GM12878 (cell line): ENCODE measurements at regions not wholly inside any gene's neighbourhood (a gene's known extent, or its start where the extent isn't known, plus 50 kb on each side); places are given as distances from the start of the nearest gene placed in this dataset.

Source experiments
- CTCF ChIP-seq, 3 experiments: IDR thresholded peaks in 2 of 3; conservative IDR thresholded peaks in 1 of 3; 2 replicates each; pipeline ENCODE4 v1.5.1; 2011; ENCODE audit warnings: low read depth in 3 of 3, low read length in 3 of 3, mild to moderate bottlenecking in 3 of 3, control low read depth in 2 of 3, moderate library complexity in 2 of 3, inconsistent platforms in 1 of 3, mixed read lengths in 1 of 3; ENCODE audit not compliant: control insufficient read depth in 2 of 3, insufficient read depth in 1 of 3; ENCODE audit errors: extremely low read depth in 1 of 3
- EZH2 ChIP-seq: IDR thresholded peaks from 2 replicates; pipeline ENCODE4 v1.6.1; 2012; ENCODE audit warnings: low read depth, mild to moderate bottlenecking, control low read depth, inconsistent platforms, low read length, borderline replicate concordance; ENCODE audit not compliant: control insufficient read depth
- FOXK2 ChIP-seq: fragments of 450-650 bp; IDR thresholded peaks from 2 replicates; pipeline ENCODE4 v1.6.1; 2017; ENCODE audit warnings: mild to moderate bottlenecking, moderate library complexity
- KDM1A ChIP-seq: fragments of 200-600 bp; sonication (generic); IDR thresholded peaks from 2 replicates; pipeline ENCODE4 v1.6.1; 2016; ENCODE audit warnings: borderline replicate concordance
- PAX8 ChIP-seq: fragments of 450-650 bp; IDR thresholded peaks from 2 replicates; pipeline ENCODE4 v1.6.1; 2017; ENCODE audit warnings: mild to moderate bottlenecking, moderate library complexity
- POLR2AphosphoS5 ChIP-seq: IDR thresholded peaks from 2 replicates; pipeline ENCODE4 v1.6.1; 2011; ENCODE audit warnings: mild to moderate bottlenecking, low read length, inconsistent platforms
- RAD21 ChIP-seq: IDR thresholded peaks from 2 replicates; pipeline ENCODE4 v1.6.1; 2011; ENCODE audit warnings: mild to moderate bottlenecking, low read depth, low read length, moderate library complexity; ENCODE audit not compliant: insufficient read depth
- RFX5 ChIP-seq: IDR thresholded peaks from 2 replicates; pipeline ENCODE4 v1.6.1; 2011; ENCODE audit warnings: low read depth, low read length, improper control_type of control experiment
- SUZ12 ChIP-seq: fragments of 200-600 bp; sonication (generic); IDR thresholded peaks from one replicate; pipeline ENCODE4 v1.6.1; 2018; ENCODE audit warnings: antibody characterized with exemption, mild to moderate bottlenecking; ENCODE audit not compliant: unreplicated experiment
- TAF1 ChIP-seq: IDR thresholded peaks from 2 replicates; pipeline ENCODE4 v1.6.1; 2011; ENCODE audit warnings: mild to moderate bottlenecking, low read depth, low read length, borderline replicate concordance
- TCF12 ChIP-seq: IDR thresholded peaks from 2 replicates; pipeline ENCODE4 v1.6.1; 2011; ENCODE audit warnings: low read depth, mild to moderate bottlenecking, low read length
- ZNF217 ChIP-seq: fragments of 450-650 bp; IDR thresholded peaks from 2 replicates; pipeline ENCODE4 v1.6.1; 2017; ENCODE audit warnings: antibody characterized with exemption, mild to moderate bottlenecking

GRCh38 chr18:22283116-22283395 lies 113.7 kb downstream of the GATA6 start:
- TF ChIP-seq FOXK2 (no peak), ZNF217 (no peak), TCF12 (no peak), PAX8 (no peak), SUZ12 (no peak), CTCF (IDR thresholded peaks at IDR 0.05 in 2 of 3, conservative IDR thresholded peaks at IDR 0.05 in 1 of 3; ENCODE audit: control insufficient read depth in 2 of 3, extremely low read depth in 1 of 3, insufficient read depth in 1 of 3, low read depth in 3 of 3, low read length in 3 of 3) (no peak), EZH2 (no peak), TAF1 (no peak), KDM1A (no peak), RFX5 (no peak), RAD21 (no peak), POLR2AphosphoS5 (no peak)
